ENCODE measurements at regions not wholly inside any gene's neighbourhood (a gene's known extent, or its start where the extent isn't known, plus 50 kb on each side); places are given as distances from the start of the nearest gene placed in this dataset.

- CTCF ChIA-PET, result interaction anchor here (0.5 kb wide), 1 partner anchor 552 kb away, joined by 3 read pairs; no protein-coding TSS in a partner anchor
- Mint-ChIP-seq H3K27me3 (ENCODE audit: low read depth) (peaks cover 3% of the 10 kb centered on the region), H3K4me3 (no peak overlapping the region), H3K9me3 (peaks cover 7% of the 10 kb centered on the region; the same call in 1 of the 2 replicates), H3K36me3 (no peaks in the 10 kb centered on the region), H3K27ac (no peak overlapping the region), H3K4me1 (peaks cover 15% of the 10 kb centered on the region)
- TF ChIP-seq, protein P1, sequence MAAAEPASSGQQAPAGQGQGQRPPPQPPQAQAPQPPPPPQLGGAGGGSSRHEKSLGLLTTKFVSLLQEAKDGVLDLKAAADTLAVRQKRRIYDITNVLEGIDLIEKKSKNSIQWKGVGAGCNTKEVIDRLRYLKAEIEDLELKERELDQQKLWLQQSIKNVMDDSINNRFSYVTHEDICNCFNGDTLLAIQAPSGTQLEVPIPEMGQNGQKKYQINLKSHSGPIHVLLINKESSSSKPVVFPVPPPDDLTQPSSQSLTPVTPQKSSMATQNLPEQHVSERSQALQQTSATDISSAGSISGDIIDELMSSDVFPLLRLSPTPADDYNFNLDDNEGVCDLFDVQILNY (CRISPR knock-in tag; IDR thresholded peaks at IDR 0.05), result no peak
- no peak for TF ChIP-seq HMGA2 (CRISPR knock-in tag; IDR thresholded peaks at IDR 0.05)
- TF ChIP-seq JUN (CRISPR knock-in tag; IDR thresholded peaks at IDR 0.05), result no peak
- no peak for TF ChIP-seq ZNF396 (CRISPR knock-in tag; IDR thresholded peaks at IDR 0.05; ENCODE audit: borderline replicate concordance)
- TF ChIP-seq ZNF423 (CRISPR knock-in tag; IDR thresholded peaks at IDR 0.05), result no peak
- TF ChIP-seq ZNF121 (CRISPR knock-in tag; IDR thresholded peaks at IDR 0.05), result no peak
- TF ChIP-seq KAT7 (CRISPR knock-in tag; IDR thresholded peaks at IDR 0.05; ENCODE audit: borderline replicate concordance), result no peak
- TF ChIP-seq, protein P2, sequence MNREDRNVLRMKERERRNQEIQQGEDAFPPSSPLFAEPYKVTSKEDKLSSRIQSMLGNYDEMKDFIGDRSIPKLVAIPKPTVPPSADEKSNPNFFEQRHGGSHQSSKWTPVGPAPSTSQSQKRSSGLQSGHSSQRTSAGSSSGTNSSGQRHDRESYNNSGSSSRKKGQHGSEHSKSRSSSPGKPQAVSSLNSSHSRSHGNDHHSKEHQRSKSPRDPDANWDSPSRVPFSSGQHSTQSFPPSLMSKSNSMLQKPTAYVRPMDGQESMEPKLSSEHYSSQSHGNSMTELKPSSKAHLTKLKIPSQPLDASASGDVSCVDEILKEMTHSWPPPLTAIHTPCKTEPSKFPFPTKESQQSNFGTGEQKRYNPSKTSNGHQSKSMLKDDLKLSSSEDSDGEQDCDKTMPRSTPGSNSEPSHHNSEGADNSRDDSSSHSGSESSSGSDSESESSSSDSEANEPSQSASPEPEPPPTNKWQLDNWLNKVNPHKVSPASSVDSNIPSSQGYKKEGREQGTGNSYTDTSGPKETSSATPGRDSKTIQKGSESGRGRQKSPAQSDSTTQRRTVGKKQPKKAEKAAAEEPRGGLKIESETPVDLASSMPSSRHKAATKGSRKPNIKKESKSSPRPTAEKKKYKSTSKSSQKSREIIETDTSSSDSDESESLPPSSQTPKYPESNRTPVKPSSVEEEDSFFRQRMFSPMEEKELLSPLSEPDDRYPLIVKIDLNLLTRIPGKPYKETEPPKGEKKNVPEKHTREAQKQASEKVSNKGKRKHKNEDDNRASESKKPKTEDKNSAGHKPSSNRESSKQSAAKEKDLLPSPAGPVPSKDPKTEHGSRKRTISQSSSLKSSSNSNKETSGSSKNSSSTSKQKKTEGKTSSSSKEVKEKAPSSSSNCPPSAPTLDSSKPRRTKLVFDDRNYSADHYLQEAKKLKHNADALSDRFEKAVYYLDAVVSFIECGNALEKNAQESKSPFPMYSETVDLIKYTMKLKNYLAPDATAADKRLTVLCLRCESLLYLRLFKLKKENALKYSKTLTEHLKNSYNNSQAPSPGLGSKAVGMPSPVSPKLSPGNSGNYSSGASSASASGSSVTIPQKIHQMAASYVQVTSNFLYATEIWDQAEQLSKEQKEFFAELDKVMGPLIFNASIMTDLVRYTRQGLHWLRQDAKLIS (CRISPR knock-in tag; IDR thresholded peaks at IDR 0.05; ENCODE audit: borderline replicate concordance), result no peak
- ATAC-seq, result no peak
- no peak for DNase-seq (ENCODE audit: low spot score)
- POLR2A ChIA-PET, result no interaction called here
Measured at GRCh38 chr10:7471720-7472367, 61.0 kb upstream of the SFMBT2 start.

DNA sequence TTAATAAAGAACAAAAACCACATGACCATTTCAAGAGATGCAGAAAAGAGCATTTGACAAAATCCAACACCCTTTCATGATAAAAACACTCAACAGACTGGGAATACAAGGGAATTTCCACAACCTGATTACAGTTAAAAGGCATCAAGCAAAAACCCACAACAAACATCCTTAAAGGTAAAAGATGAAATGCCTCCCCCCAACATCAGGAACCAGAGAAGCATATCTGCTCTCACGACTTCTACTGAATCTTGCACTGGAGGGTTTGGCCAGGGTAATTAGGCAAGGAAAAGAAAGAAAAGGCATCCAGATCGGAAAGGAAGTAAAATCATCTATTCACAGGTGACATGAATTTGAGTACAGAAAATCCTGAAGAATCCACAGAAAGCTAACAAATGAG is 59.5 kb upstream of the SFMBT2 start:
- Mint-ChIP-seq H3K27ac (no peak overlapping the region), H3K4me1 (peaks cover 6% of the 10 kb centered on the region), H3K9me3 (peaks cover 7% of the 10 kb centered on the region; the same call in 1 of the 2 replicates), H3K36me3 (no peaks in the 10 kb centered on the region), H3K27me3 (ENCODE audit: low read depth) (peaks cover 3% of the 10 kb centered on the region), H3K4me3 (no peak overlapping the region)
- no peak for ATAC-seq
- DNase-seq (ENCODE audit: low spot score), result no peak
- POLR2A ChIA-PET, result no interaction called here
- CTCF ChIA-PET, result interaction anchor here (0.7 kb wide), 1 partner anchor 41 kb away, joined by 3 read pairs; no protein-coding TSS in a partner anchor
- TF ChIP-seq, protein P3, sequence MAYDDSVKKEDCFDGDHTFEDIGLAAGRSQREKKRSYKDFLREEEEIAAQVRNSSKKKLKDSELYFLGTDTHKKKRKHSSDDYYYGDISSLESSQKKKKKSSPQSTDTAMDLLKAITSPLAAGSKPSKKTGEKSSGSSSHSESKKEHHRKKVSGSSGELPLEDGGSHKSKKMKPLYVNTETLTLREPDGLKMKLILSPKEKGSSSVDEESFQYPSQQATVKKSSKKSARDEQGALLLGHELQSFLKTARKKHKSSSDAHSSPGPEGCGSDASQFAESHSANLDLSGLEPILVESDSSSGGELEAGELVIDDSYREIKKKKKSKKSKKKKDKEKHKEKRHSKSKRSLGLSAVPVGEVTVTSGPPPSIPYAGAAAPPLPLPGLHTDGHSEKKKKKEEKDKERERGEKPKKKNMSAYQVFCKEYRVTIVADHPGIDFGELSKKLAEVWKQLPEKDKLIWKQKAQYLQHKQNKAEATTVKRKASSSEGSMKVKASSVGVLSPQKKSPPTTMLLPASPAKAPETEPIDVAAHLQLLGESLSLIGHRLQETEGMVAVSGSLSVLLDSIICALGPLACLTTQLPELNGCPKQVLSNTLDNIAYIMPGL (CRISPR knock-in tag; IDR thresholded peaks at IDR 0.05), result no peak
- no peak for TF ChIP-seq ZNF423 (CRISPR knock-in tag; IDR thresholded peaks at IDR 0.05)
- TF ChIP-seq IRF1 (CRISPR knock-in tag; IDR thresholded peaks at IDR 0.05), result no peak
- TF ChIP-seq ESRRA (CRISPR knock-in tag; IDR thresholded peaks at IDR 0.05; ENCODE audit: borderline replicate concordance), result no peak

GRCh38 chr10:7467031-7467667 is 56.3 kb upstream of the SFMBT2 start:
- no peaks in the 10 kb centered on the region for H3K36me3 Mint-ChIP-seq
- no peak for DNase-seq (ENCODE audit: low spot score)
- H3K4me3 Mint-ChIP-seq, result no peak overlapping the region
- POLR2A ChIA-PET, result no interaction called here
- H3K27ac Mint-ChIP-seq, result no peak overlapping the region
- peaks cover 6% of the 10 kb centered on the region for H3K27me3 Mint-ChIP-seq (ENCODE audit: low read depth)
- peaks cover 7% of the 10 kb centered on the region for H3K9me3 Mint-ChIP-seq
- CTCF ChIA-PET, result no interaction called here
- no peaks in the 10 kb centered on the region for H3K4me1 Mint-ChIP-seq
- ATAC-seq, result no peak
- TF ChIP-seq KAT7 (CRISPR knock-in tag; IDR thresholded peaks at IDR 0.05; ENCODE audit: borderline replicate concordance) (no peak), NR3C1 (CRISPR knock-in tag; conservative IDR thresholded peaks at IDR 0.05; ENCODE audit: low read depth) (no peak), PRRX2 (CRISPR knock-in tag; IDR thresholded peaks at IDR 0.05) (no peak), FOXP1 (CRISPR knock-in tag; IDR thresholded peaks at IDR 0.05; ENCODE audit: borderline replicate concordance) (no peak)
- TF ChIP-seq, protein P1 (CRISPR knock-in tag; IDR thresholded peaks at IDR 0.05), result no peak
